Transverse colon (tissue), 4 donors: ENCODE measurements at regions not wholly inside any gene's neighbourhood (a gene's known extent, or its start where the extent isn't known, plus 50 kb on each side); places are given as distances from the start of the nearest gene placed in this dataset.

ENCODE experiments used
- DNase-seq: peaks from one replicate; pipeline ENCODE4 v3.0.0-alpha.2; 2019
- H3K27ac ChIP-seq, 4 donors: fragments of 200-600 bp; sonication (generic); 2 replicates each; pipeline ENCODE4 v1.5.1; 2016 to 2018; ENCODE audit warnings: inconsistent platforms in 4 of 4
- H3K27me3 ChIP-seq: fragments of 200-600 bp; sonication (generic); 2 replicates; pipeline ENCODE4 v1.5.1; 2017; ENCODE audit warnings: inconsistent platforms
- H3K36me3 ChIP-seq, 4 donors: fragments of 200-600 bp; sonication (generic); 2 replicates each; pipeline ENCODE4 v1.5.1; 2017 to 2019; ENCODE audit warnings: inconsistent platforms in 4 of 4
- H3K4me1 ChIP-seq, 4 donors: fragments of 200-600 bp; sonication (generic); 2 replicates each; pipeline ENCODE4 v1.5.1; 2017 to 2020; ENCODE audit warnings: inconsistent platforms in 4 of 4
- H3K4me3 ChIP-seq, 4 donors: fragments of 200-600 bp; sonication (generic); 1 replicate in 1 of 4; 2 replicates in 3 of 4; pipeline versions ENCODE4 v1.5.1 to v1.6.1; 2017 to 2019; ENCODE audit warnings: inconsistent platforms in 4 of 4
- H3K9me3 ChIP-seq, 2 donors: fragments of 200-600 bp; sonication (generic); 2 replicates each; pipeline ENCODE4 v1.5.1; 2017 to 2019; ENCODE audit warnings: inconsistent platforms in 2 of 2
- EP300 ChIP-seq: sonication (generic); formaldehyde crosslinking; IDR thresholded peaks from one replicate; pipeline ENCODE4 v1.6.1; 2017; ENCODE audit warnings: antibody characterized with exemption, low read depth
- POLR2A ChIP-seq: fragments of 450-650 bp; IDR thresholded peaks from one replicate; pipeline ENCODE4 v1.6.1; 2016; ENCODE audit warnings: antibody characterized with exemption, mild to moderate bottlenecking, moderate library complexity
- POLR2AphosphoS5 ChIP-seq, 3 donors: sonication (generic); formaldehyde crosslinking; IDR thresholded peaks; one replicate each; pipeline ENCODE4 v1.6.1; 2016; ENCODE audit warnings: antibody characterized with exemption in 3 of 3
- WGBS, 2 donors: methylation state at CpG; one replicate each; pipeline ENCODE4 v1.1.5; 2018; ENCODE audit warnings: low coverage in 1 of 2; 5-methylcytosine and 5-hydroxymethylcytosine counted together
- in situ Hi-C, 4 donors: fragments of 200-750 bp; cut with MboI; loops; one replicate each; pipeline versions ENCODE4 v1.15.0 to v1.15.1; 2017; ENCODE audit warnings: low sequenced_read_pairs in 3 of 4, low pct_ligation_motif_present in 1 of 4, low pct_unique_long_range_greater_than_20kb in 1 of 4
- intact Hi-C: fragments of 100-400 bp; cut with DNase I; formaldehyde crosslinking; loops from one replicate; pipeline ENCODE4 v1.15.1; 2023; ENCODE audit warnings: low total_unique reads
- TF ChIP-seq, protein P1 (sequence below), 5 experiments: fragments of 200-600 bp in 3 of 5; fragments of 450-650 bp in 2 of 5; sonication (generic) in 3 of 5; IDR thresholded peaks; 1 replicate in 2 of 5; 2 replicates in 3 of 5; pipeline ENCODE4 v1.5.1; 2016 to 2017; ENCODE audit warnings: antibody characterized with exemption in 5 of 5, inconsistent platforms in 3 of 5, mild to moderate bottlenecking in 2 of 5, moderate library complexity in 1 of 5

DNA sequence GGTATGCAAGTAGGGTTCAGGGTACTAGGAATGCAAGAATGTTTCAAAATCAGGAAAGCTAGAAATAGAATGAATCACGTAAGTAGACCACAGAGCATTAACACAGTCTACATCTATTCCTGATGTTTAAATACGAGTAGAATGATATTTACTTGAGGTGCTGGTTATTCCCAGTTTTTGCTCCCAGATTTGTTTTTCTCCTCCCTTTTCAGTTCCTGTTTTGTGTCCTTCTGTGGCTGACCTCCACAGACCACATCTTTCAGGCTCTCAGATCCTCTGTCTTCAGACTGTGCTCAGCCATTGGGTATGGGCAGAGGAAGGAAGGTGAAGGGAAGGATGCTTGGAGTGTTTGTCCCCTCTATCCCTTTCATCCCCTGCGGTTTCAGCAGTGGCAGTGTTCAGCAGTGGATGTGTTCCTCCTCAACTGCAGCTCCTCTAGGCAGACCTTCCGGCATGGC, 276.6 kb downstream of the ZNF621 start:
- intact Hi-C loops, result no loop called here
- Histone ChIP-seq H3K27me3 (no peaks in the 10 kb centered on the region), H3K4me3 (no peak overlapping the region), H3K4me1 (no peaks in the 10 kb centered on the region), H3K27ac (no peak overlapping the region), H3K9me3 (no peaks in the 10 kb centered on the region), H3K36me3 (no peaks in the 10 kb centered on the region)
- in situ Hi-C loops, result no loop called here
- DNase-seq, result no peak
- WGBS, 2 donors, result 84 to 85% methylated on average over 4 of the region's 4 CpGs
- TF ChIP-seq POLR2AphosphoS5 (IDR thresholded peaks at IDR 0.05) (no peak), POLR2A (no peak), EP300 (no peak)
- TF ChIP-seq, protein P1, sequence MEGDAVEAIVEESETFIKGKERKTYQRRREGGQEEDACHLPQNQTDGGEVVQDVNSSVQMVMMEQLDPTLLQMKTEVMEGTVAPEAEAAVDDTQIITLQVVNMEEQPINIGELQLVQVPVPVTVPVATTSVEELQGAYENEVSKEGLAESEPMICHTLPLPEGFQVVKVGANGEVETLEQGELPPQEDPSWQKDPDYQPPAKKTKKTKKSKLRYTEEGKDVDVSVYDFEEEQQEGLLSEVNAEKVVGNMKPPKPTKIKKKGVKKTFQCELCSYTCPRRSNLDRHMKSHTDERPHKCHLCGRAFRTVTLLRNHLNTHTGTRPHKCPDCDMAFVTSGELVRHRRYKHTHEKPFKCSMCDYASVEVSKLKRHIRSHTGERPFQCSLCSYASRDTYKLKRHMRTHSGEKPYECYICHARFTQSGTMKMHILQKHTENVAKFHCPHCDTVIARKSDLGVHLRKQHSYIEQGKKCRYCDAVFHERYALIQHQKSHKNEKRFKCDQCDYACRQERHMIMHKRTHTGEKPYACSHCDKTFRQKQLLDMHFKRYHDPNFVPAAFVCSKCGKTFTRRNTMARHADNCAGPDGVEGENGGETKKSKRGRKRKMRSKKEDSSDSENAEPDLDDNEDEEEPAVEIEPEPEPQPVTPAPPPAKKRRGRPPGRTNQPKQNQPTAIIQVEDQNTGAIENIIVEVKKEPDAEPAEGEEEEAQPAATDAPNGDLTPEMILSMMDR (IDR thresholded peaks at IDR 0.05), result no peak

DNA sequence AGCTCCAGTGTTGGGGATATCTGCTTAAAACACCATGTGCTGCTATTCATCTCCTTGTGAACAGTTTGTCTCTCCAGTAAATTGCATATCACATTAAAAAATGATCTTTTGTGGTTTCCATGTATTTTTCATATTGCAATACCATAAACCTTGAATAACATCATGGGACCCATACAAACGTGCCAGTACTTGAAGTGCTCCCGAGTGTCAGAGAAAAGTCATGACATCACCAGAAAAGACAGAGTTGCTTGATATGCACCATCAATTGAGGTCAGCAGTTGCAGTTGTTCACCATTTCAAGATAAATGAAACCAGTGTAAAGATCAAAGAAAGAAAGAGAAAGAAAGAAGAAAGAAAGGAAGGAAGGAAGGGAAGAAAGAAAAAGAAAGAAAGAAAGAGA, 278.6 kb downstream of the ZNF621 start:
- no peak for DNase-seq
- WGBS, 2 donors, result 87 to 92% methylated on average over 2 of the region's 2 CpGs

DNA sequence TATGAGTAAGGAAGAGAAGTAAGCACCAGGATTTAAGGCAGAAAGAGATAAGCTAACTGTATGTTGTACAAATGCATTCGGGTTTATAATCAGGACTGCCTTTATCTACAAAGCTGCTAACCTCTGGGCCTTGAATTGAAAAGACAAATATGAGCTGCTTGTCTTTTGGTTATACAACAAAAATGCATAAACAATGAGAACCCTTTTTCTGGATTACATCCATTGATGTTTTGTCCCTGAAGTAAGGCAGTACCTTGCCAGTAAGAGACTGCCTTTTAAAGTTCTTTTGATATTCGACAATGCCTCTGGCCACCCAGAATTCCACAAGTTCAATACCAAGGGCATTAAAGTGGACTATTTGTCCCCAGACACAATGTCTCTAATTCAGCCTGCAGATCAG, 280.7 kb downstream of the ZNF621 start:
- 79 to 88% methylated on average over 2 of the region's 2 CpGs for WGBS, 2 donors
- DNase-seq, result no peak
- H3K27me3 ChIP-seq, result no peaks in the 10 kb centered on the region
- peaks cover 0 to 10% of the 10 kb centered on the region in 2 donors for H3K9me3 ChIP-seq
- no peaks in the 10 kb centered on the region for H3K4me1 ChIP-seq
- no peak overlapping the region for H3K27ac ChIP-seq
- no peak overlapping the region for H3K4me3 ChIP-seq
- in situ Hi-C loops, result no loop called here
- no peaks in the 10 kb centered on the region for H3K36me3 ChIP-seq
- TF ChIP-seq POLR2A (no peak), EP300 (no peak), POLR2AphosphoS5 (IDR thresholded peaks at IDR 0.05) (no peak)
- TF ChIP-seq, protein P1 (IDR thresholded peaks at IDR 0.05), result no peak
- intact Hi-C loops, result no loop called here

More for the DNA sequence above, 278.6 kb downstream of the ZNF621 start:
- Histone ChIP-seq H3K36me3 (no peaks in the 10 kb centered on the region), H3K4me3 (no peak overlapping the region), H3K4me1 (no peaks in the 10 kb centered on the region), H3K27ac (no peak overlapping the region), H3K27me3 (no peaks in the 10 kb centered on the region), H3K9me3 (no peaks in the 10 kb centered on the region)
- in situ Hi-C loops, result no loop called here
- intact Hi-C loops, result no loop called here
- TF ChIP-seq POLR2AphosphoS5 (IDR thresholded peaks at IDR 0.05), result no peak
- no peak for TF ChIP-seq EP300
- TF ChIP-seq, protein P1 (IDR thresholded peaks at IDR 0.05), result no peak
- TF ChIP-seq POLR2A, result no peak

DNA sequence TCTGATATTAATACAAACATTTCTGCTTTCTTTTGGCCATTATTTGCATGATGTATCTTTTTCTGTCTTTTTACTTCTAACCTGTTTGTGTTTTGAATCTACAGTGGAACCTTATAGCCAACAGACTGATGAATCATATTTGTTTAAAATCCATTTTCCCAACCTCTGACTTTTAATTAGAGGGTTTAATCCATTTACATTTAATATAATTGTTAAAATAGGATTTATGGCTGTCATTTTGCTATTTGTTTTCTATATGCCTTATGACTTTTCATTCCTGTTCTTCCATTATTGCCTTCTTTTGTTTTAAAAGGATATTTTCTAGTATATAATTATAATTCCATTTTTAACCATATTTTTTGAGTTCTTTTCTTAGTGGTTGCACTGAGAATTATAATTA, 286.1 kb downstream of the ZNF621 start:
- intact Hi-C loops, result no loop called here
- TF ChIP-seq EP300, result no peak
- TF ChIP-seq, protein P1 (IDR thresholded peaks at IDR 0.05), result no peak
- no peak for TF ChIP-seq POLR2A
- no peak for TF ChIP-seq POLR2AphosphoS5 (IDR thresholded peaks at IDR 0.05)
- Histone ChIP-seq H3K36me3 (no peaks in the 10 kb centered on the region), H3K9me3 (peaks cover 5 to 28% of the 10 kb centered on the region in 2 donors), H3K27ac (no peak overlapping the region), H3K27me3 (no peaks in the 10 kb centered on the region), H3K4me3 (no peak overlapping the region), H3K4me1 (no peaks in the 10 kb centered on the region)
- in situ Hi-C loops, result no loop called here
- no peak for DNase-seq
